HUES48 (cell line): ENCODE measurements at regions not wholly inside any gene's neighbourhood (a gene's known extent, or its start where the extent isn't known, plus 50 kb on each side); places are given as distances from the start of the nearest gene placed in this dataset.
"Not testable (repeated sequence)": the region's sequence is repeated elsewhere in the genome, so short reads cannot be mapped to it uniquely, and the experiment has no call there.

Experiments
- H3K27ac ChIP-seq: one replicate; pipeline ENCODE4 v1.7.0; 2013; ENCODE audit warnings: low read depth, low read length, inconsistent platforms
- H3K27me3 ChIP-seq: 2 replicates; pipeline ENCODE4 v1.6.1; 2013; ENCODE audit warnings: mild to moderate bottlenecking, low read length; ENCODE audit not compliant: control insufficient read depth, insufficient read depth
- H3K36me3 ChIP-seq: 2 replicates; pipeline ENCODE4 v1.6.1; 2013; ENCODE audit warnings: low read length; ENCODE audit not compliant: control insufficient read depth, insufficient read depth
- H3K4me1 ChIP-seq: 2 replicates; pipeline ENCODE4 v1.6.1; 2013; ENCODE audit warnings: mild to moderate bottlenecking, low read length; ENCODE audit not compliant: control insufficient read depth, insufficient read depth
- H3K4me3 ChIP-seq: 2 replicates; pipeline ENCODE4 v1.5.1; 2013; ENCODE audit warnings: mild to moderate bottlenecking, low read depth, low read length
- H3K9ac ChIP-seq: 2 replicates; pipeline ENCODE4 v1.6.1; 2013; ENCODE audit warnings: mild to moderate bottlenecking, low read depth, low read length, moderate library complexity
- H3K9me3 ChIP-seq: 2 replicates; pipeline ENCODE4 v1.6.1; 2013; ENCODE audit warnings: low read length; ENCODE audit not compliant: control insufficient read depth, insufficient read depth

GRCh38 chr9:66774618-66775017 lies 125.9 kb upstream of the ZNF658 start:
- not testable (repeated sequence) for H3K4me3 ChIP-seq, H3K9me3 ChIP-seq, H3K27me3 ChIP-seq, H3K4me1 ChIP-seq, H3K27ac ChIP-seq, H3K36me3 ChIP-seq, H3K9ac ChIP-seq

- not testable (repeated sequence) for H3K4me3 ChIP-seq, H3K9ac ChIP-seq, H3K36me3 ChIP-seq, H3K9me3 ChIP-seq, H3K27me3 ChIP-seq, H3K27ac ChIP-seq, H3K4me1 ChIP-seq
Measured at GRCh38 chr9:66779944-66780661, 120.4 kb upstream of the ZNF658 start.

GRCh38 chr9:66781240-66781639 lies 119.3 kb upstream of the ZNF658 start:
- H3K4me1 ChIP-seq, H3K9ac ChIP-seq, H3K9me3 ChIP-seq, H3K4me3 ChIP-seq, H3K27me3 ChIP-seq, H3K36me3 ChIP-seq, H3K27ac ChIP-seq: not testable (repeated sequence)

- not testable (repeated sequence) for H3K9ac ChIP-seq
Measured at GRCh38 chr9:66782010-66782409, 118.5 kb upstream of the ZNF658 start.

GRCh38 chr9:66785603-66786002 lies 114.9 kb upstream of the ZNF658 start:
- not testable (repeated sequence) for H3K4me3 ChIP-seq, H3K36me3 ChIP-seq, H3K9me3 ChIP-seq, H3K27ac ChIP-seq, H3K9ac ChIP-seq, H3K4me1 ChIP-seq, H3K27me3 ChIP-seq

More at GRCh38 chr9:66782010-66782409, 118.5 kb upstream of the ZNF658 start:
- H3K9me3 ChIP-seq, H3K36me3 ChIP-seq, H3K27ac ChIP-seq, H3K4me1 ChIP-seq, H3K4me3 ChIP-seq, H3K27me3 ChIP-seq: not testable (repeated sequence)

GRCh38 chr9:66791092-66791750 lies 109.3 kb upstream of the ZNF658 start:
- not testable (repeated sequence) for H3K4me3 ChIP-seq, H3K9me3 ChIP-seq, H3K36me3 ChIP-seq, H3K9ac ChIP-seq, H3K4me1 ChIP-seq, H3K27me3 ChIP-seq
- peak overlapping the region; percentile 81 for H3K27ac ChIP-seq

- H3K27me3 ChIP-seq, H3K9me3 ChIP-seq, H3K36me3 ChIP-seq, H3K4me3 ChIP-seq, H3K9ac ChIP-seq: not testable (repeated sequence)
- Histone ChIP-seq H3K27ac (peak overlapping the region; percentile 75), H3K4me1 (peaks cover 19% of the 10 kb centered on the region)
Measured at GRCh38 chr9:66794769-66795168, 105.8 kb upstream of the ZNF658 start.

GRCh38 chr9:66795723-66796503 lies 104.6 kb upstream of the ZNF658 start:
- H3K9me3 ChIP-seq, H3K27ac ChIP-seq, H3K27me3 ChIP-seq, H3K4me3 ChIP-seq, H3K36me3 ChIP-seq, H3K9ac ChIP-seq: not testable (repeated sequence)
- H3K4me1 ChIP-seq, result peaks cover 19% of the 10 kb centered on the region

- H3K36me3 ChIP-seq, H3K9me3 ChIP-seq, H3K27me3 ChIP-seq, H3K4me3 ChIP-seq, H3K9ac ChIP-seq: not testable (repeated sequence)
- peaks cover 19% of the 10 kb centered on the region for H3K4me1 ChIP-seq
- peak overlapping the region; percentile 91 for H3K27ac ChIP-seq
Measured at GRCh38 chr9:66797905-66798616, 102.5 kb upstream of the ZNF658 start.

GRCh38 chr9:66803619-66804018 lies 96.9 kb upstream of the ZNF658 start:
- not testable (repeated sequence) for H3K9ac ChIP-seq, H3K27me3 ChIP-seq, H3K36me3 ChIP-seq, H3K4me3 ChIP-seq, H3K9me3 ChIP-seq
- Histone ChIP-seq H3K4me1 (peaks cover 11% of the 10 kb centered on the region), H3K27ac (peak overlapping the region; percentile 0)

GRCh38 chr9:66810247-66810646 lies 90.3 kb upstream of the ZNF658 start:
- not testable (repeated sequence) for H3K4me1 ChIP-seq, H3K27ac ChIP-seq, H3K9me3 ChIP-seq

More at GRCh38 chr9:66810247-66810646, 90.3 kb upstream of the ZNF658 start:
- not testable (repeated sequence) for H3K4me3 ChIP-seq, H3K9ac ChIP-seq, H3K27me3 ChIP-seq, H3K36me3 ChIP-seq
